NT2/D1 (cell line): ENCODE measurements at regions not wholly inside any gene's neighbourhood (a gene's known extent, or its start where the extent isn't known, plus 50 kb on each side); places are given as distances from the start of the nearest gene placed in this dataset.

Experiments used
- SUZ12 ChIP-seq: IDR thresholded peaks from 2 replicates; pipeline ENCODE4 v1.6.1; 2011; ENCODE audit not compliant: insufficient read length, insufficient read depth; ENCODE audit errors: extremely low read depth
- YY1 ChIP-seq: IDR thresholded peaks from 2 replicates; pipeline ENCODE4 v1.6.1; 2011; ENCODE audit not compliant: insufficient read length, insufficient read depth
- ZNF274 ChIP-seq: IDR thresholded peaks from 2 replicates; pipeline ENCODE4 v1.6.1; 2011; ENCODE audit warnings: mild to moderate bottlenecking, low read depth, low read length

DNA sequence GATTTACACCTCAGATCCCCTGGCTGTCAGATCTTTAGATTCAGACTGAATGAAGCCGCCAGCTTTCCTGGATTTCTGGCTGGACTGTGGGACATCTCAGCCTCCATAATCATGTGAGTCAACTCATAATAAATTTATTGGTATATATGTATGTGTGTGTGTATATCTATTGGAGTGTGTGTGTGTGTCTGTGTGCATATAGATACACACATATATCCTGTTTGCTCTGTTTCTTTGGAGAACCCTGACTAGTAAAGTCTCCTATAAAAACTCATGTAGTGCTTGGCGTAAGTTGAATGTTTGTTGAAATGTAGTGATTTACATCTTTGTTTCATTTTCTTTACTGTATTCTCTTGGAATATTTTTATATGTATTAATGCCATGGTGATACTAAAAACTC, 499.5 kb upstream of the KLF12 start:
- TF ChIP-seq YY1 (no peak), SUZ12 (no peak), ZNF274 (no peak)
